BJ (cell line): ENCODE measurements at regions not wholly inside any gene's neighbourhood (a gene's known extent, or its start where the extent isn't known, plus 50 kb on each side); places are given as distances from the start of the nearest gene placed in this dataset.
"Not testable (repeated sequence)": the region's sequence is repeated elsewhere in the genome, so short reads cannot be mapped to it uniquely, and the experiment has no call there.

ENCODE experiments used
- CTCF ChIA-PET: fragments of 350-600 bp; formaldehyde crosslinking; extraction: SDS; loops from one replicate; lab custom pipeline; 2021; ENCODE audit warnings: antibody characterized with exemption, inconsistent platforms; lab: Yijun Ruan, JAX
- POLR2A ChIA-PET: fragments of 300-600 bp; sonication (Branson Sonifier 250); formaldehyde crosslinking; extraction: SDS; loops from one replicate; lab custom pipeline; 2021; ENCODE audit warnings: antibody characterized with exemption; lab: Charles Lee
- DNase-seq: peaks from one replicate; pipeline ENCODE4 v3.0.0-alpha.2; 2011; ENCODE audit warnings: low read depth
- H3K27me3 ChIP-seq: 2 replicates; pipeline ENCODE4 v1.6.0; 2011; ENCODE audit warnings: low read length; ENCODE audit not compliant: control insufficient read depth, insufficient read depth
- H3K36me3 ChIP-seq: 2 replicates; pipeline ENCODE4 v1.5.1; 2011; ENCODE audit warnings: low read length; ENCODE audit not compliant: control insufficient read depth, insufficient read depth
- H3K4me3 ChIP-seq: 2 replicates; pipeline ENCODE4 v1.5.1; 2011; ENCODE audit warnings: low read depth, mild to moderate bottlenecking, control low read depth, low read length
- CTCF ChIP-seq: IDR thresholded peaks from 2 replicates; pipeline ENCODE4 v1.5.1; 2011; ENCODE audit warnings: low read depth, mild to moderate bottlenecking, control low read depth, inconsistent platforms, low read length, moderate library complexity; ENCODE audit not compliant: insufficient read depth

GRCh38 chrX:23511793-23512192, 155.5 kb upstream of the PRDX4 start:
- Histone ChIP-seq H3K36me3 (no peaks in the 10 kb centered on the region), H3K27me3 (no peaks in the 10 kb centered on the region), H3K4me3 (no peak overlapping the region)
- TF ChIP-seq CTCF = no peak
- POLR2A ChIA-PET = no interaction called here
- CTCF ChIA-PET = no interaction called here
- no peak for DNase-seq

- ChIA-PET POLR2A (interaction anchor here (0.6 kb wide), 1 partner anchor 21 kb away, joined by 3 read pairs; no protein-coding TSS in a partner anchor), CTCF (no interaction called here)
- H3K4me3 ChIP-seq = no peak overlapping the region
- no peaks in the 10 kb centered on the region for H3K27me3 ChIP-seq
- DNase-seq = no peak
- no peaks in the 10 kb centered on the region for H3K36me3 ChIP-seq
- no peak for TF ChIP-seq CTCF
Measured at GRCh38 chrX:23513121-23513520, 154.2 kb upstream of the PRDX4 start.

- ChIA-PET CTCF (no interaction called here), POLR2A (no interaction called here)
- H3K36me3 ChIP-seq = no peaks in the 10 kb centered on the region
- no peak overlapping the region for H3K4me3 ChIP-seq
- no peaks in the 10 kb centered on the region for H3K27me3 ChIP-seq
- no peak for DNase-seq
- TF ChIP-seq CTCF = no peak
Measured at GRCh38 chrX:23514082-23514481, 153.2 kb upstream of the PRDX4 start.

DNA sequence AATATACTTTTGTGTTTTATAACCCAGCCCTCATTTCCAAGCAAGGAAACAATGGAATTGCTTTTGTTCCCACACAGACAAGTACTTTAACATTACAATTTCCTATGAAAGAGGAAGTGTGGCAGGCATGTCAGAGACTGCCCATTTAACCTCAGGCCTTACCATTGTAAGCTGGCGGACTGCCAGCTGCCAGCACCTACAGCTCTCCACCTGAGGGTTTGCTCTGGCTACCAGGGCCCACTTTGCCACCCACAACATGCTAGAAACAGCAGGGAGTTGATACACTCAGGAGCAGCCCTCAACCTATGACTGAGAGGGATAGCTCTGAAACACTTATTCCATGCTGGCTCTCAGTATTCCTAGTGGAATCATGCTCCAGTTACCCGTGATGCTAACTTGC, 152.3 kb upstream of the PRDX4 start:
- TF ChIP-seq CTCF = no peak
- H3K4me3 ChIP-seq = no peak overlapping the region
- no peaks in the 10 kb centered on the region for H3K27me3 ChIP-seq
- POLR2A ChIA-PET = no interaction called here
- DNase-seq = no peak
- no peaks in the 10 kb centered on the region for H3K36me3 ChIP-seq
- CTCF ChIA-PET = no interaction called here

- H3K36me3 ChIP-seq, DNase-seq, H3K4me3 ChIP-seq, CTCF ChIA-PET, POLR2A ChIA-PET, H3K27me3 ChIP-seq: not testable (repeated sequence)
Measured at GRCh38 chrX:23523026-23523657, 144.2 kb upstream of the PRDX4 start.

GRCh38 chrX:23524467-23524866, 142.8 kb upstream of the PRDX4 start:
- DNase-seq = no peak
- CTCF ChIA-PET = no interaction called here
- TF ChIP-seq CTCF = no peak
- POLR2A ChIA-PET = no interaction called here
- Histone ChIP-seq H3K4me3 (no peak overlapping the region), H3K36me3 (no peaks in the 10 kb centered on the region), H3K27me3 (no peaks in the 10 kb centered on the region)
